ENCODE measurements at regions not wholly inside any gene's neighbourhood (a gene's known extent, or its start where the extent isn't known, plus 50 kb on each side); places are given as distances from the start of the nearest gene placed in this dataset.

- no peak for TF ChIP-seq CTCF (IDR thresholded peaks at IDR 0.05; ENCODE audit: insufficient read depth, low read length, severe bottlenecking)
- DNase-seq (ENCODE audit: low read depth) (no peak), FAIRE-seq (peak; percentile 7)
- Histone ChIP-seq H3K36me3 (ENCODE audit: control insufficient read depth, insufficient read depth, low read length) (no peaks in the 10 kb centered on the region), H3K27me3 (ENCODE audit: control insufficient read depth, insufficient read depth, low read length) (no peaks in the 10 kb centered on the region), H3K4me3 (ENCODE audit: low read depth, low read length) (no peak overlapping the region)
These were observed 616.7 kb upstream of the SUCLG2 start for GRCh38 chr3:68271145-68271544.

GRCh38 chr3:68256635-68257223 is 602.3 kb upstream of the SUCLG2 start:
- no peak for FAIRE-seq
- Histone ChIP-seq H3K36me3 (ENCODE audit: control insufficient read depth, insufficient read depth, low read length) (no peaks in the 10 kb centered on the region), H3K27me3 (ENCODE audit: control insufficient read depth, insufficient read depth, low read length) (no peaks in the 10 kb centered on the region), H3K4me3 (ENCODE audit: low read depth, low read length) (no peak overlapping the region)
- TF ChIP-seq CTCF (IDR thresholded peaks at IDR 0.05; ENCODE audit: insufficient read depth, low read length, severe bottlenecking), result peak; percentile 27
- no peak for DNase-seq (ENCODE audit: low read depth)

GRCh38 chr3:68249265-68249664 is 594.9 kb upstream of the SUCLG2 start:
- no peak for TF ChIP-seq CTCF (IDR thresholded peaks at IDR 0.05; ENCODE audit: insufficient read depth, low read length, severe bottlenecking)
- FAIRE-seq (no peak), DNase-seq (ENCODE audit: low read depth) (no peak)
- H3K4me3 ChIP-seq (ENCODE audit: low read depth, low read length), result no peak overlapping the region
- H3K27me3 ChIP-seq (ENCODE audit: control insufficient read depth, insufficient read depth, low read length), result no peaks in the 10 kb centered on the region
- no peaks in the 10 kb centered on the region for H3K36me3 ChIP-seq (ENCODE audit: control insufficient read depth, insufficient read depth, low read length)

GRCh38 chr3:68242606-68243005 is 588.2 kb upstream of the SUCLG2 start:
- Histone ChIP-seq H3K4me3 (ENCODE audit: low read depth, low read length) (no peak overlapping the region), H3K36me3 (ENCODE audit: control insufficient read depth, insufficient read depth, low read length) (no peaks in the 10 kb centered on the region), H3K27me3 (ENCODE audit: control insufficient read depth, insufficient read depth, low read length) (no peaks in the 10 kb centered on the region)
- no peak for TF ChIP-seq CTCF (IDR thresholded peaks at IDR 0.05; ENCODE audit: insufficient read depth, low read length, severe bottlenecking)
- DNase-seq (ENCODE audit: low read depth), result no peak
- no peak for FAIRE-seq

GRCh38 chr3:68239542-68239941 is 585.1 kb upstream of the SUCLG2 start:
- no peak for TF ChIP-seq CTCF (IDR thresholded peaks at IDR 0.05; ENCODE audit: insufficient read depth, low read length, severe bottlenecking)
- FAIRE-seq (no peak), DNase-seq (ENCODE audit: low read depth) (no peak)
- Histone ChIP-seq H3K4me3 (ENCODE audit: low read depth, low read length) (no peak overlapping the region), H3K27me3 (ENCODE audit: control insufficient read depth, insufficient read depth, low read length) (no peaks in the 10 kb centered on the region), H3K36me3 (ENCODE audit: control insufficient read depth, insufficient read depth, low read length) (no peaks in the 10 kb centered on the region)
